NOMO-1 treated with dmso at 0.1 percent for 144 hours (cell line): ENCODE measurements at regions not wholly inside any gene's neighbourhood (a gene's known extent, or its start where the extent isn't known, plus 50 kb on each side); places are given as distances from the start of the nearest gene placed in this dataset.
"Not testable (repeated sequence)": the region's sequence is repeated elsewhere in the genome, so short reads cannot be mapped to it uniquely, and the experiment has no call there.

ENCODE experiments used
- DNase-seq: peaks from one replicate; lab custom pipeline; 2025; ENCODE audit not compliant: unreplicated experiment; lab: John Stamatoyannopoulos, UW

- no peak for DNase-seq
Measured at GRCh38 chr9:75658301-75658905, 232.1 kb upstream of the PCSK5 start.

GRCh38 chr9:75664597-75664996 is 225.9 kb upstream of the PCSK5 start:
- no peak for DNase-seq

- no peak for DNase-seq
Measured at GRCh38 chr9:75666856-75667554, 223.5 kb upstream of the PCSK5 start.

GRCh38 chr9:75669721-75670120 is 220.8 kb upstream of the PCSK5 start:
- DNase-seq = no peak

GRCh38 chr9:75671354-75671753 is 219.1 kb upstream of the PCSK5 start:
- no peak for DNase-seq

- no peak for DNase-seq
Measured at GRCh38 chr9:75672478-75672877, 218.0 kb upstream of the PCSK5 start.

- no peak for DNase-seq
Measured at GRCh38 chr9:75683591-75683990, 206.9 kb upstream of the PCSK5 start.

GRCh38 chr9:75685062-75685461 is 205.4 kb upstream of the PCSK5 start:
- DNase-seq = no peak

GRCh38 chr9:75687359-75687953 is 203.0 kb upstream of the PCSK5 start:
- DNase-seq = no peak

GRCh38 chr9:75690551-75690950 is 199.9 kb upstream of the PCSK5 start:
- not testable (repeated sequence) for DNase-seq

GRCh38 chr9:75691408-75691807 is 199.1 kb upstream of the PCSK5 start:
- DNase-seq = no peak

GRCh38 chr9:75692309-75692708 is 198.2 kb upstream of the PCSK5 start:
- no peak for DNase-seq

GRCh38 chr9:75695921-75696320 is 194.6 kb upstream of the PCSK5 start:
- DNase-seq = no peak

- no peak for DNase-seq
Measured at GRCh38 chr9:75699017-75699416, 191.5 kb upstream of the PCSK5 start.

- no peak for DNase-seq
Measured at GRCh38 chr9:75699625-75700251, 190.7 kb upstream of the PCSK5 start.

GRCh38 chr9:75700252-75700640 is 190.2 kb upstream of the PCSK5 start:
- DNase-seq = no peak

- no peak for DNase-seq
Measured at GRCh38 chr9:75707191-75707590, 183.3 kb upstream of the PCSK5 start.

GRCh38 chr9:75709698-75710097 is 180.8 kb upstream of the PCSK5 start:
- no peak for DNase-seq

GRCh38 chr9:75712700-75713099 is 177.8 kb upstream of the PCSK5 start:
- no peak for DNase-seq

- DNase-seq = no peak
Measured at GRCh38 chr9:75713335-75713734, 177.1 kb upstream of the PCSK5 start.

- no peak for DNase-seq
Measured at GRCh38 chr9:75715360-75715759, 175.1 kb upstream of the PCSK5 start.

- DNase-seq = no peak
Measured at GRCh38 chr9:75718677-75719076, 171.8 kb upstream of the PCSK5 start.
